H7 (cell line): ENCODE measurements at regions not wholly inside any gene's neighbourhood (a gene's known extent, or its start where the extent isn't known, plus 50 kb on each side); places are given as distances from the start of the nearest gene placed in this dataset.
"Not testable (repeated sequence)": the region's sequence is repeated elsewhere in the genome, so short reads cannot be mapped to it uniquely, and the experiment has no call there.

Source experiments
- DNase-seq: peaks from one replicate; pipeline ENCODE4 v3.0.0; 2012
- H3K27me3 ChIP-seq: 2 replicates; pipeline ENCODE4 v1.6.0; 2011; ENCODE audit warnings: mild to moderate bottlenecking, low read length; ENCODE audit not compliant: control insufficient read depth, insufficient read depth
- H3K36me3 ChIP-seq: replicated peaks from 2 replicates; pipeline ENCODE4 v1.5.1; 2011; ENCODE audit warnings: low read length; ENCODE audit not compliant: control insufficient read depth, insufficient read depth
- H3K4me3 ChIP-seq: 2 replicates; pipeline ENCODE4 v1.5.1; 2011; ENCODE audit warnings: low read depth, mild to moderate bottlenecking, control low read depth, low read length, moderate library complexity; ENCODE audit not compliant: insufficient read depth

DNA sequence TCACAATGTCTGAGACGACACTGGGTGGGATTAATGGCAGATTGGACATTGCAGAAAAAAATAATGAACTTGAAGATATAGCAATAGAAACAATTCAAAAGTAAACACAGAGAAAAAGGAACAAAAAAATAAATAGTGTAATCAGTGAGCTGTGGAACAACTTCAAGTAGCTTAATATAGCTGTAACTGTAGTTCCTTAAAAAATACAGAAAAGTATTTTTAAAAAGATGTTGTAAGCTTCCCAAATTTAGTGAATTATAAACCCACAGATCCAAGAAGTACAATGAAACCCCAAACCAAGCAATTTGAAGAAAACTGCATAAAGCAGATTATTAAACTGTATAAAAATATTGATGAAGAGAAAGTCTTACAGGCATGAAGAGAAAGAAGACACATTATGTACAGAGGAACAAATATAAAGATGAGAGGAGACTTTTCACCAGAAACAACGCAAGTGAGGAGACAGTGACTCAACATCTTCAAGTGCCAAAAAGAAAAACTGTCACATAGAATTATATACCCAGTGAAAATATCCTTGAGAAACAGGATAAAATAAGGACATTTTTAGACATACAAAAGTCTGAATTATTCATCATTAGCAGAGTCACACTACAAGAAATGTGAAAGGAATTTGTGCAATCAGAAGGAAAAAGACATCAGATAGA is 176.4 kb downstream of the NFKBIZ start:
- H3K36me3 ChIP-seq = no peaks in the 10 kb centered on the region
- H3K27me3 ChIP-seq = no peaks in the 10 kb centered on the region
- no peak for DNase-seq
- H3K4me3 ChIP-seq = no peak overlapping the region

DNA sequence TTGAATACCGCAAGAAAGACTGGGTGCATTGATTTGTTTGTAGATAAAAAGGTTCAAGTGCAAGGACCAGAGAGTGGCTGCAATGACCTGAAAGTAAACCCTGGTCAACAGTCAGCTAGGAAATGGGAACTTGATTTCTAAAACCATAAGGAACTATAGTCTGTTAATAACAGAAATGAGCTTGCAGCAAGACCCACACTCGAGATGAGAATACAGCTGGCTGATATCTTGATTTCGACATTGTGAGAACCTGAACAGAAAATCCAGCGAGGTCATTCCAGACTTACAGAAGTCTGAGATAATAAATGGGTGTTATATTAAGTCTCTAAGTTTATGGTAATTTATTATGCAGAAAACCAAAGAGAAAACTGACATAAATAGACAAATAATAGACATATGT is 177.3 kb downstream of the NFKBIZ start:
- no peak overlapping the region for H3K4me3 ChIP-seq

DNA sequence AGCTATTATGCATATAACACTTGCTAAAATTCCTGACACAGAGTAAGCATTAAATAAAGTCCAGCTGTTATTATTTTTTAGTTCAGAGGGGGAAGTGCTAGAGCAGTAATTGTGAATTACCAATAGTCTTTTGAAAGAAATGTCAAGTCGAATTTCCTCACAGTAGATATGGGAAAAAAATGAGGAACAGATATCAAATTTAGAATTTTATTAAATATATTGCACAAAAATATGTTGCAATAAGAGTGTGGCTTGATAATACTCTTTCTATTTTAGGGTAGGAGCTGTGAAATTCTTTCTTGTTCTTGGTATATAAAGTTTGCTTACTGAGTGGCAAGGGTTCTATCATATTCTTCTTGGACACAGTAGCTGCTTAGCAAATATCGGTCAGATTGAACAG is 181.3 kb downstream of the NFKBIZ start:
- H3K27me3 ChIP-seq = no peaks in the 10 kb centered on the region
- no peak overlapping the region for H3K4me3 ChIP-seq
- H3K36me3 ChIP-seq = no peaks in the 10 kb centered on the region
- no peak for DNase-seq

More for the DNA sequence above, 177.3 kb downstream of the NFKBIZ start:
- H3K36me3 ChIP-seq = no peaks in the 10 kb centered on the region
- H3K27me3 ChIP-seq = no peaks in the 10 kb centered on the region
- no peak for DNase-seq

DNA sequence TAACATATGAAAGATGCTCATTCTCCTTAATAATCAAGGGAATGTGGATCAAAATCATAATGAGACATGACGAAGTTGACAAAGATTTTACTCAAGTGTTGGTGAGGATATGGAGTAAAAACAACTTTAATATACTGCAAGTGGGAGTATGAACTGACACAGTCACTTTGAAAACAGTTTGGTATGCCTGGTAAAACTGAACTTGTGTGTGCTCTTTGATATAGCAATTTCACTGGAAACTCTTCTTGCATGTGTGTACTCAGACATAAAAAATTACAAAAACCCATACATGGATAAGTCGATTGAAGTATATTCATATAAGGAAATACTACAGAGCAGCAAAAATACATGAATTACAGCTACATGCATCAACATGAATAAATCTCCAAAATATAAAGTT is 182.5 kb downstream of the NFKBIZ start:
- H3K27me3 ChIP-seq = no peaks in the 10 kb centered on the region
- DNase-seq = no peak

DNA sequence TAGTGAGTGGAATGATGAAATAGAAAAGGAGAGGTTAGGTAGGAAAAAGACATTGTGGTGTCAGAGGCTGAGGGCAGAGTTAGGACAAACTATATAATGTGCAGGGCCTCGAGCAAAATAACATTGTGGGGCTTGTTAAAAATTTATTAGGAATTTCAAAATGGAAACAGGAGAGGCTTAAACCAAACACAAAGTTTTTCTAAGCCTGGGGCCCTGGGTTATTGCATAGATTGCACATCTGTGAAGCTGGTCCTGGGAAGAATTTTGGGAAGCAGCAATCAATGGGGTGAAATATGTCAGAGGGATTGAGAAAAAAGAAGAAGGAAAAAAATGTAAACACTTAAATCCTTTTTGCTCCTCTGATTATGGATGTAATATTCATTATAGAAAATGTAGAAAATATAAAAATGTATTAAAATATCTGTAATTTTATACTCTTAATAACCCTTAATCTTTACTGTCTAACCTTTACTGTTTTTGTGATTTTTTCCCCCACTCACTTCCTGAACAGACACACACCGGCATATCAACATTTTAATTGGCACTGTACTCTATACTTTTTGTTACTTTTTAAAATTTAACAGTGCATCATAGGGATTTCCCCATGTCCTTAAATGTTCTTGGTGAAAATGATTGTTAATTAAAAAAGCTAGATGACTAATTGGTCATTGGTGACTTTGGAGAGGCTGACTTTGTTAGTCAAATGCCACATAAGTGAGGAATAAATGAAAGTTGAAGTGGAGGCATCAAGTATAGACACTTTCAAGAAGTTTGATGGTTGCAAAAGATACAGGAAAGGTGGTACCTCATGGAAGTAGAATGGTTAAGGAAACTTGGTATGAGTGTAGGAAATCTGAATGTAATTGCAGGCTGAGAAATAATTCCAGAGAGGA is 183.4 kb downstream of the NFKBIZ start:
- Histone ChIP-seq H3K27me3 (no peaks in the 10 kb centered on the region), H3K4me3 (no peak overlapping the region), H3K36me3 (no peaks in the 10 kb centered on the region)
- DNase-seq = no peak

More for the DNA sequence above, 182.5 kb downstream of the NFKBIZ start:
- H3K36me3 ChIP-seq = no peaks in the 10 kb centered on the region
- H3K4me3 ChIP-seq = no peak overlapping the region

DNA sequence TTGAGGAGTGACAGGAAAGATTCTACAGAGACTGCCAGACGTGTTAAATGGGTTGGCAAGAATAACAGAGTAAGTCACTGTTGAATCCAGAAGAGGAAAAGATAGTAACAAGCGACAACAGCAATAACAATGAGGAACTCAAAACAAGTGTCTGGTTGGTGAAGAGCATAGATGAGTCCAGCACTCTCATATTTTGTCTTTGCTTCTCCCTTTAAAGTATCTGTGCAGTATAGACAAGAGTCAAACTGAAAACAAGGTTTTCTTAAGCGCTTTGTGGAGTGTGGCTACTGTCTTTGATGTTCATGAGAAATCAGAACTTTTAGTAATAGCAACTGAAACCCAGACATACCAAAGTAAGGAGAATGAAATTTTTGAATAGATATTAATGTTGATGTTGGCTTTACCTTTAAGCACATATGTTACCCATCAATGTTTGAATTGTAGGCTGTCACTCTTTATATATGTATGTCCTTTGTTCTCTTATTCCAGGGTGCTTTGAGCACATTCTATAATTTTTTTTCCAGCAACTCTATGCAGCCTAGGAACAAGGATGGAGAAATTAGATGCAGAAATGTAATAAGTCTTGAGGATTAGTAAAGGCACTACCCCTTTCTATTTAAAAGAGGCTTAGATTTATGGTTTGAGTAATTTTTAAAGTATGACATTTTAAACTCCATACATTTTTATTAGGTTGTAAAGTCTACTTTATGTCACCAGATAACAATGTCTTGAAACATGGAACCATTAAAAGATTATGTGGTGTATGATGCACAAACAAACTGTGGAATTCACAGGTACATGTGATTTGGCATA is 185.5 kb downstream of the NFKBIZ start:
- Histone ChIP-seq H3K27me3 (no peaks in the 10 kb centered on the region), H3K4me3 (no peak overlapping the region), H3K36me3 (no peaks in the 10 kb centered on the region)
- DNase-seq = no peak

DNA sequence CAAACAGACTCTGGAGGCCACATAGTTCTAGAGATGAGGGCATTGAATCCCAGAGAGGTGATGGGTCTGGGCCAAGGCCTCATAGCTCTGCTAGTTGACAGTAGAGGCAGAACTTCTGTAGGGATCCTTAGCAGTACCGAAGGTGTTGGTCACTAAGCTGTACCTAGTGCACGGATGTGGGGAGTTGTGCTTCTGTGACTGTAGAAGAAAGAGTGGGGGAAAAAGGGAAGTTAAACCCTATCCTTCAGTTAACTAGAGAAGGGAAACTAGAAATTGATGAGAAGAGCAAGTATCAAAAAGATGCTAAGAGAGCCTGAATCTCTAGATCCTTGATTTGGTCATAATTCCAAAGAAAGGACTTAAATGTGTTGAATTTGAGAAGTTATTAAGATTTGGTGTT is 186.7 kb downstream of the NFKBIZ start:
- Histone ChIP-seq H3K27me3 (no peaks in the 10 kb centered on the region), H3K4me3 (no peak overlapping the region), H3K36me3 (no peaks in the 10 kb centered on the region)
- no peak for DNase-seq

DNA sequence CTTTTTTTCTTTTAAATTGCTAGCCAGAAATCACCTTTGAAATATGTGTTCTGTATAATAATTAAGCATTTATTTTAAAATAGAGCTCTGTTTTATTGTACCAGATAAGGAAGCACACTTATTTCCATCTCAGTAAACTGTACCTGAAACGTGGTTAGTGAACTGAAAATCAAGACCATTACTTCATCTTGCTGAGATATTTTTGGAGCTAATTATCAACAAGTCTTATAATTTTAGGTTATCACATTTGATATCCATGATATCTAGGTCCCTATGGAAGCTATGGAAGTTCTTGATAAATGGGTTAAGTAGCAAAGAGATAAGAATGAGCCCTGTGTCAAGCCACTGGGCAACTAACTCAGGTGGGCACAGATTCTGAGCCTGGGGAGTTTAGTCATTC is 187.2 kb downstream of the NFKBIZ start:
- no peak for DNase-seq
- no peaks in the 10 kb centered on the region for H3K27me3 ChIP-seq
- no peak overlapping the region for H3K4me3 ChIP-seq
- no peaks in the 10 kb centered on the region for H3K36me3 ChIP-seq

DNA sequence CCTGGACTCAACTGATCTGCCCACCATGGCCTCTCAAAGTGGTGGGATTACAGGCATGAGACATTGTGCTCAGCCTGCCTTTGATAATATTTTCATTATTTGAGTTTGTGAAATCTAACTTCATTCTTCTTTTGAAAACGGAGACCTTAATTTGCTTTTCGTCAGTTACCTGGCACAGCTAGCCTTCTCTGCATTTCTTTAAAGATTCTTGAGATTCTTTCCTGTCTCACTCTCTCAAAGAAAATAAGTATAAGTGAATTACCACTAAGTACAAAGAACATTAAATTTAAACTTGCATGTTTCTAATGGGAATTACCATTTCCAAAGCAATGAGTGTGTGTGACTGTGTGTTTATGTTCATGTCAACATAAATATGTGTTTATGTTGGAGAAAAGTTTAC is 187.9 kb downstream of the NFKBIZ start:
- no peaks in the 10 kb centered on the region for H3K36me3 ChIP-seq
- no peak overlapping the region for H3K4me3 ChIP-seq
- no peaks in the 10 kb centered on the region for H3K27me3 ChIP-seq
- no peak for DNase-seq

DNA sequence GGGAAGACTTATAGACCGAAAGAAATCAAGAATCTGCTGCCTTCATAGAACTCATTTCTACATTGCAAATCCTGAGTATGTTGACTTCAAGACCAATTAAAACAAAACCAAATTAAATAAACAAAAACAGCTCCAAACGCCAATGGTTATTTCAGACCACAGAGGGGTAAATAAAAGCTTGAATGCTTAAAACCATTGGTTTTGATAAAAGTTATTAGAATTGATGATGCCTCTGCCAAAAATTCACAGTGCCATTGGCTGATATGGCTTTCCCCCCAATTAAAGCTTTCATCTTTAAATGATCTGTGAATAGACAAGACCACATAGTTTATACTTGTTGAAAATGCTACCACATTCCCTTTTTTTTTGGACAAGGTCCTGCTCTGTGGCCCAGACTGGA is 188.5 kb downstream of the NFKBIZ start:
- DNase-seq = no peak
- no peaks in the 10 kb centered on the region for H3K27me3 ChIP-seq
- no peak overlapping the region for H3K4me3 ChIP-seq
- H3K36me3 ChIP-seq = no peaks in the 10 kb centered on the region

DNA sequence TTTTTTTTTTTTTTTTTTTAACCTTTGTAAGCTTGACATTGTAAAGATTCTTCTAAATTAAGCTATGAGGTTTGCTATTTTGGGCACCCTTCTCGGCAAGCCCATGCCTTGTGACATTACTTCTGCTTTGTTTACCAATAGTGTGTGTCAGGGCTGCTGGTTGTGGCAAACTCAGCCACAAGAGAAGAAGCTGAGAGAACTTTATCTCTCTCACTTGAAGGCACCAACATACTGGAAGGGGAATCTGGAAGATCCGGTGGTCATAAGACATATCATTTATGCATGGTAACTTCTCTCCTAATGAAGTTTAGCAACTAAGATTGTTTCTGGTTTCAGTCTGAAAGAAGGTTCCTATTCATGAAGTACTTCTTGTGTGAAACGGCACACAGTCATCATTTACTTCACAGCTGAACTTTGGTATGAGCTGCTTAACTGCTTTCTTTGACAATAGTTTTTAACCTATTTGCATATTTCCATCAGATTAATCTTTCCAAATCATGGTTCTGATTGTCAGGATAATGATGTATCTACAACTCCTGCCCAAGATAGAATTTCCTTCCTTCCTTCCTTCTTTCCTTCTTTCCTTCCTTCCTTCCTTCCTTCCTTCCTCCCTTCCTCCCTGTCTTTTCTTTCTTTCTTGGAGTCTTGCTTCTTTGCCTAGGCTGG is 189.3 kb downstream of the NFKBIZ start:
- no peaks in the 10 kb centered on the region for H3K27me3 ChIP-seq
- H3K4me3 ChIP-seq = no peak overlapping the region
- H3K36me3 ChIP-seq = no peaks in the 10 kb centered on the region
- no peak for DNase-seq

DNA sequence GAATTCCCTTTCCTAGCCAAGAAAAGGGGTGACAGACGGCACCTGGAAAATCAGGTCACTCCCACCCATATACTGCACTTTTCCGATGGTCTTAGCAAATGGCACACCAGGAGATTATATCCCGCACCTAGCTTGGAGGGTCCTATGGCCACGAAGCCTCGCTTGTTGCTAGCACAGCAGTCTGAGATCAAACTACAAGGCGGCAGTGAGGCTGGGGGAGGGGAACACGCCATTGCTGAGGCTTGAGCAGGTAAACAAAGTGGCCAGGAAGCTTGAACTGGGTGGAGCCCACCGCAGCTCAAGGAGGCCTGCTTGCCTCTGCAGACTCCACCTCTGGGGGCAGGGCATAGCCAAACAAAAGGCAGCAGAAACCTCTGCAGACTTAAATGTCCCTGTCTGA is 190.8 kb downstream of the NFKBIZ start:
- not testable (repeated sequence) for H3K36me3 ChIP-seq, DNase-seq, H3K27me3 ChIP-seq, H3K4me3 ChIP-seq

DNA sequence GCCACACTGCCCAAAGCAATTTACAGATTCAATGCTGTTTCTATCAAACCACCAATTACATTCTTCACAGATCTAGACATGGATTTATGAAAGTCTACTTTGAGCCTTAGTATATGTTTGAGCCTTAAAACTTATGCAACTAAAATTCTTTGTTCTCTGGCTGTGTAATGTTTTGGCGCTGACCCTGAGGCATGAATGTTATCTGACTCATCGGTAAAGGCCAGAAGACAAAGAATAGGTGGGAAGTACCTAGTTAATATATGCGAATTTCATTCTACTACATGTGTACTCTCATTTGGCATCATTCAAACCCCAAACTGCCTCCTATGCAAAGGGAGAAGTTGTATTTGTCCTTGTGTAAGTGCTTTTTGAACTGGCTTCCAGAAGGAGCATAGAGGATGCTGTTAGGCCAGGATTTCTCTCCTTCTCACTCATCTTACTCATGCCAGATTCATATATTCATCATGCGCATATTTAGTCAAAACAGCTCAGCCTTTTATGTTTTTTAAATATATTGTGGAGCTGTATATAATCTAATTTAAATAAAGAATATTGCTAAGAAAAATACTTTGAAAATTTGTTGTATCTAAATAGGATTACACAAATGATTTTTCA is 204.2 kb downstream of the NFKBIZ start:
- Histone ChIP-seq H3K27me3 (no peaks in the 10 kb centered on the region), H3K36me3 (no peaks in the 10 kb centered on the region), H3K4me3 (no peak overlapping the region)
- no peak for DNase-seq

DNA sequence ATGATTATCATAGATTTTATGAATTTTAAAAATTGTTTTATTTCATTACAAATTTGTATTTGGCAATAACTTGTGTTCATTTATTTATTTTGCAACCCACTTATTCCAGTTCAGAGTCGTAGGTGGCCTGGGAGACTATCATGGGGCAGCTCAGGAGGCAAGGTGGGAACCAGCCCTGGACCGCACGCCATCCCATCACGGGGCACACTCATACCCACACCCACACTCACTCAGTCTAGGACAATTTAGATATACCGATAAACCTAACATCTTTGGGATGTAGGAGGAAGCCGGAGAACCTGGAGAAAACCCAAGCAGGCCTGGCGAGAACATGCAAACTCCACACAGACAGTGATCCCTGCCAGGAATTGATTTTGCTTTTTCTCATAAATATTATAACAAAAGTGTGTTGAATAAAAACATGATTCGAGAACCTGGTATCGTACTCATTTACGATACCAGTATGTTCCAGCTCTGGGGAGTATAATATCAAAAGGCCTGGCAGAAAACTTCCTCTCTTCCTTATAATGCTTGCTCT is 205.3 kb downstream of the NFKBIZ start:
- Histone ChIP-seq H3K27me3 (no peaks in the 10 kb centered on the region), H3K4me3 (no peak overlapping the region), H3K36me3 (no peaks in the 10 kb centered on the region)
- DNase-seq = no peak
